Panc1 (cell line): ENCODE measurements at regions not wholly inside any gene's neighbourhood (a gene's known extent, or its start where the extent isn't known, plus 50 kb on each side); places are given as distances from the start of the nearest gene placed in this dataset.
"Not testable (repeated sequence)": the region's sequence is repeated elsewhere in the genome, so short reads cannot be mapped to it uniquely, and the experiment has no call there.

Experiments
- CTCF ChIP-seq: fragments of 450-650 bp; IDR thresholded peaks from 2 replicates; pipeline ENCODE4 v1.5.1; 2017; ENCODE audit warnings: mild to moderate bottlenecking
- POLR2AphosphoS5 ChIP-seq: IDR thresholded peaks from 2 replicates; pipeline ENCODE4 v1.6.1; 2012; ENCODE audit warnings: mild to moderate bottlenecking, low read depth, low read length, moderate library complexity

GRCh38 chr2:110028411-110028810 is 87.2 kb downstream of the MALL start:
- not testable (repeated sequence) for TF ChIP-seq CTCF, POLR2AphosphoS5
